NAMALWA (cell line): ENCODE measurements at regions not wholly inside any gene's neighbourhood (a gene's known extent, or its start where the extent isn't known, plus 50 kb on each side); places are given as distances from the start of the nearest gene placed in this dataset.

Experiments used
- DNase-seq: peaks from one replicate; pipeline ENCODE4 v3.0.0-alpha.2; 2015; ENCODE audit warnings: low spot score

DNA sequence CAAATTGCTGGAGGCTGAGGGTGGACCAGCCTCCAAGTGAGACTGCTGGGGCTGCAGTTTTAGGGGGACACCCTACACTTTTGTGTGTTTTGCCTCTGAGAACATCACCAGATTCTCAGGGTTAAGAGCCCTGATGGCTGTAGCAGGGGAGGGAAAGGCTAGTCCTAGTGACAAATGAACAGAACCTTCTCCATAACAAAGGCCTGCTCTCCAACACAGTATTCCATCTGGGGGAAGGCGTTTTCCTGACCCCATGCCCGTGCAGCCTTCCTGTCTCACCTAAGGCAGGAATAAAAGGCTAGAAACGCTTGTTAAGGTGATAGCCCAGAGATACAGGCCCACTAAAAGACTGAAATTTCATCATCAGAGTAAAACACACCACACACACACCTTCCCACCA is 50.2 kb upstream of the NSMCE3 start:
- no peak for DNase-seq
